Lung (tissue), 11 donors: ENCODE measurements at regions not wholly inside any gene's neighbourhood (a gene's known extent, or its start where the extent isn't known, plus 50 kb on each side); places are given as distances from the start of the nearest gene placed in this dataset.

Source experiments
- ATAC-seq: fragments of 200-7000 bp; cut with Tn5 transposase; one replicate; pipeline ENCODE4 v1.9.1; 2020; ENCODE audit warnings: moderate number of reproducible peaks; ENCODE audit not compliant: insufficient read depth, low FRiP score
- DNase-seq, 3 donors: peaks; one replicate each; pipeline ENCODE4 v3.0.0-alpha.2; 2013 to 2017
- H3K27ac ChIP-seq, 2 donors: one replicate each; pipeline ENCODE4 v1.5.1; 2013; ENCODE audit warnings: mild to moderate bottlenecking in 2 of 2, moderate library complexity in 2 of 2, control low read depth in 1 of 2, inconsistent platforms in 1 of 2, low read depth in 1 of 2, low read length in 1 of 2
- H3K27me3 ChIP-seq, 3 donors: one replicate each; pipeline ENCODE4 v1.5.1; 2013; ENCODE audit warnings: low read length in 2 of 3; ENCODE audit not compliant: control insufficient read depth in 3 of 3, insufficient read depth in 3 of 3
- H3K36me3 ChIP-seq, 4 donors: one replicate each; pipeline ENCODE4 v1.5.1; 2013; ENCODE audit warnings: low read length in 4 of 4, mild to moderate bottlenecking in 1 of 4, moderate library complexity in 1 of 4; ENCODE audit not compliant: control insufficient read depth in 4 of 4, insufficient read depth in 4 of 4
- H3K4me1 ChIP-seq, 5 donors: one replicate each; pipeline ENCODE4 v1.5.1; 2013; ENCODE audit warnings: low read length in 5 of 5, mild to moderate bottlenecking in 2 of 5, moderate library complexity in 1 of 5; ENCODE audit not compliant: control insufficient read depth in 5 of 5, insufficient read depth in 5 of 5
- H3K4me3 ChIP-seq: one replicate; pipeline ENCODE4 v1.5.1; 2013; ENCODE audit warnings: mild to moderate bottlenecking, control low read depth, moderate library complexity
- H3K9ac ChIP-seq, 2 donors: one replicate each; pipeline ENCODE4 v1.5.1; 2013; ENCODE audit warnings: low read length in 2 of 2, control low read depth in 1 of 2; ENCODE audit not compliant: insufficient read depth in 1 of 2
- H3K9me3 ChIP-seq, 4 donors: one replicate each; pipeline ENCODE4 v1.5.1; 2013; ENCODE audit warnings: low read length in 3 of 4, mild to moderate bottlenecking in 1 of 4, moderate library complexity in 1 of 4; ENCODE audit not compliant: control insufficient read depth in 4 of 4, insufficient read depth in 3 of 4
- WGBS, 2 donors: extraction: QIAGEN DNeasy Blood & Tissue Kit; methylation state at CpG; one replicate each; pipeline ENCODE4 v1.1.7; 2013; 5-methylcytosine and 5-hydroxymethylcytosine counted together
- TF ChIP-seq, protein P1 (sequence below): IDR thresholded peaks from 2 replicates; pipeline ENCODE4 v1.5.1; 2012; ENCODE audit warnings: mild to moderate bottlenecking; ENCODE audit errors: control extremely low read depth, extremely low read depth
- donor health status: control.
- donor health status: control.
- donor health status: Bipolar disorder and iron deficiency.
- donor health status: healthy.
- donor health status: DM: yes; HTN: yes; CAD: no.

GRCh38 chr7:25985196-25985595, 166.8 kb upstream of the NFE2L3 start:
- TF ChIP-seq, protein P1, sequence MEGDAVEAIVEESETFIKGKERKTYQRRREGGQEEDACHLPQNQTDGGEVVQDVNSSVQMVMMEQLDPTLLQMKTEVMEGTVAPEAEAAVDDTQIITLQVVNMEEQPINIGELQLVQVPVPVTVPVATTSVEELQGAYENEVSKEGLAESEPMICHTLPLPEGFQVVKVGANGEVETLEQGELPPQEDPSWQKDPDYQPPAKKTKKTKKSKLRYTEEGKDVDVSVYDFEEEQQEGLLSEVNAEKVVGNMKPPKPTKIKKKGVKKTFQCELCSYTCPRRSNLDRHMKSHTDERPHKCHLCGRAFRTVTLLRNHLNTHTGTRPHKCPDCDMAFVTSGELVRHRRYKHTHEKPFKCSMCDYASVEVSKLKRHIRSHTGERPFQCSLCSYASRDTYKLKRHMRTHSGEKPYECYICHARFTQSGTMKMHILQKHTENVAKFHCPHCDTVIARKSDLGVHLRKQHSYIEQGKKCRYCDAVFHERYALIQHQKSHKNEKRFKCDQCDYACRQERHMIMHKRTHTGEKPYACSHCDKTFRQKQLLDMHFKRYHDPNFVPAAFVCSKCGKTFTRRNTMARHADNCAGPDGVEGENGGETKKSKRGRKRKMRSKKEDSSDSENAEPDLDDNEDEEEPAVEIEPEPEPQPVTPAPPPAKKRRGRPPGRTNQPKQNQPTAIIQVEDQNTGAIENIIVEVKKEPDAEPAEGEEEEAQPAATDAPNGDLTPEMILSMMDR: no peak
- no peak for ATAC-seq

DNA sequence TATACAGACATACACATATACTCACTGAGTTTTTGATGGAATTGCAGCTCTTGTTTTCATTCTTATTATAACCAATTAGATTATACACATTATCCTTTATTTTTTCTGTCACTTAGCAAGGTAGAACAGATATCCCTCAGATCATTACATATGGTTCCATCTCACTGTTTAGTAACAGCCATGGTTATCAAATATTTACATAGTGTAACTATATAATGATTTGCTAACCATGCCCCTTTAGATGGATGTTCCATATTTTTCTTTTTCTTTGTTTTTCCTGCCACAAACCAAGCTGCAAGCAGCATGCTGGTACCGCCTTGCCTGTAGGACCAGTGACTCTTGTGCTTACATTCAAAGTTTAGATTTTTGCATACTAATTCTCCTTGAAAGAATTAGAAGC, 163.4 kb upstream of the NFE2L3 start:
- no peak overlapping the region for H3K27ac ChIP-seq
- no peaks in the 10 kb centered on the region for H3K9me3 ChIP-seq
- no peak overlapping the region for H3K9ac ChIP-seq
- H3K36me3 ChIP-seq: no peaks in the 10 kb centered on the region
- no peak overlapping the region for H3K4me3 ChIP-seq
- peaks cover 0 to 18% (median 0%) of the 10 kb centered on the region in 5 donors for H3K4me1 ChIP-seq
- DNase-seq: no peak
- WGBS, 2 donors: 91 to 100% methylated on average over 1 of the region's 1 CpG
- no peaks in the 10 kb centered on the region for H3K27me3 ChIP-seq
- ATAC-seq: no peak
- TF ChIP-seq, protein P1: no peak

More at GRCh38 chr7:25985196-25985595, 166.8 kb upstream of the NFE2L3 start:
- no peaks in the 10 kb centered on the region for H3K27me3 ChIP-seq
- 76 to 87% methylated on average over 4 of the region's 4 CpGs for WGBS, 2 donors
- peaks cover 0 to 18% (median 0%) of the 10 kb centered on the region in 5 donors for H3K4me1 ChIP-seq
- H3K9me3 ChIP-seq: no peaks in the 10 kb centered on the region
- no peak overlapping the region for H3K27ac ChIP-seq
- H3K9ac ChIP-seq: no peak overlapping the region
- H3K36me3 ChIP-seq: no peaks in the 10 kb centered on the region
- no peak overlapping the region for H3K4me3 ChIP-seq
- no peak for DNase-seq

GRCh38 chr7:25989140-25989705, 162.8 kb upstream of the NFE2L3 start:
- DNase-seq (peak; percentile 75 to 92 (median 84)), ATAC-seq (no peak)
- 54 to 73% methylated on average over 6 of the region's 6 CpGs for WGBS, 2 donors

More at GRCh38 chr7:25989140-25989705, 162.8 kb upstream of the NFE2L3 start:
- H3K4me1 ChIP-seq: peaks cover 0 to 18% (median 0%) of the 10 kb centered on the region in 5 donors
- no peak overlapping the region for H3K4me3 ChIP-seq
- H3K27me3 ChIP-seq: no peaks in the 10 kb centered on the region
- H3K9me3 ChIP-seq: no peaks in the 10 kb centered on the region
- H3K9ac ChIP-seq: no peak overlapping the region
- TF ChIP-seq, protein P1: no peak
- no peaks in the 10 kb centered on the region for H3K36me3 ChIP-seq
- H3K27ac ChIP-seq: no peak overlapping the region
